Inferior parietal cortex (tissue), 1 donor: ENCODE measurements at regions not wholly inside any gene's neighbourhood (a gene's known extent, or its start where the extent isn't known, plus 50 kb on each side); places are given as distances from the start of the nearest gene placed in this dataset.
A peak's percentile ranks its signal among the peaks of the same experiment; 100 is the strongest.
"Not testable (repeated sequence)": the region's sequence is repeated elsewhere in the genome, so short reads cannot be mapped to it uniquely, and the experiment has no call there.

Experiments
- DNase-seq: peaks from one replicate; pipeline ENCODE4 v3.0.0-alpha.2; 2016; ENCODE audit errors: extremely low spot score

- DNase-seq: not testable (repeated sequence)
Observed at GRCh38 chr9:41367301-41367700, 178.2 kb upstream of the ZNG1F start.

GRCh38 chr9:41361790-41362189 is 172.7 kb upstream of the ZNG1F start:
- DNase-seq: not testable (repeated sequence)

GRCh38 chr9:41359116-41359515 is 170.0 kb upstream of the ZNG1F start:
- peak; percentile 17 for DNase-seq

DNA sequence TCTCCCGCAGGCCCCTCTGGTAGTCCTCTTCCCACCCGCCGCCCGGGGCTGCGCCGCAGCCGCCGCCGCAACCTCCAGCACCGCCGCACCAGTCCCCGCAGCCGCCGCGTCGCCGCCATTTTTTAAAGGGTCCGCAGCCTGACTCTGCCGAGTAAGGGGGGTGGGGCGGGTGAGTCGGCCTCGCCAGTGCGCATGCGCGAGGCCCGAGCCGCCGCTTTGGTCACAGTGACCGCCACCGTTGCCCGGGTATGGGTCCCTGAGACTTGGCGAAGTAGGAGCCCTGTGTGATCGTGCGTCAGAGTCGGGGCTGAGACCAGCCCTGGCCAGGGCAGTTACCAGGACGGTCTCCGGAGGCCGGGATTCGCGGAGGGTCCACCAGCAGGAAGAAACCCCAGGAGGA is 169.6 kb upstream of the ZNG1F start:
- peak; percentile 61 for DNase-seq

- DNase-seq: not testable (repeated sequence)
Observed at GRCh38 chr9:41357918-41358404, 168.8 kb upstream of the ZNG1F start.

DNA sequence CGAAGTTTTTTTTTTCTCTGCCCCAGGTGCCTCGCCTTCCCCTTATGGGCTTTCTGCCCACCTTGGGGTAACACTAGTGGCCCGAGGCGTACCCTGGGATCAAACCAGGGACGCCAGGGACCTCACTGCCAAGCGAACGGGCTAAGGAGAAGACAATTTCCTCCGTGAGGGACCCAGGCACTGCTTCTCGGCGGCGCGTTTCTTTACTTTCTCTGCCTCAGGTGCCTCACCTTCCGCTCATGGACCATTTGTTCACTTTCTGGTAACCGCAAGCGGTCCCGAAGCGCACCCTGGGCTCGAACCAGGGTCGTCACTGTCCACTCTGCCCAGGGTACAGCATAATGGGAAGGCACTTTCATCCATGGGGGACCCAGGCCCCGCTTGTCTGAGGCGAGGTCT is 168.2 kb upstream of the ZNG1F start:
- DNase-seq: not testable (repeated sequence)

GRCh38 chr9:41356588-41357349 is 167.7 kb upstream of the ZNG1F start:
- peak; percentile 1 for DNase-seq

DNA sequence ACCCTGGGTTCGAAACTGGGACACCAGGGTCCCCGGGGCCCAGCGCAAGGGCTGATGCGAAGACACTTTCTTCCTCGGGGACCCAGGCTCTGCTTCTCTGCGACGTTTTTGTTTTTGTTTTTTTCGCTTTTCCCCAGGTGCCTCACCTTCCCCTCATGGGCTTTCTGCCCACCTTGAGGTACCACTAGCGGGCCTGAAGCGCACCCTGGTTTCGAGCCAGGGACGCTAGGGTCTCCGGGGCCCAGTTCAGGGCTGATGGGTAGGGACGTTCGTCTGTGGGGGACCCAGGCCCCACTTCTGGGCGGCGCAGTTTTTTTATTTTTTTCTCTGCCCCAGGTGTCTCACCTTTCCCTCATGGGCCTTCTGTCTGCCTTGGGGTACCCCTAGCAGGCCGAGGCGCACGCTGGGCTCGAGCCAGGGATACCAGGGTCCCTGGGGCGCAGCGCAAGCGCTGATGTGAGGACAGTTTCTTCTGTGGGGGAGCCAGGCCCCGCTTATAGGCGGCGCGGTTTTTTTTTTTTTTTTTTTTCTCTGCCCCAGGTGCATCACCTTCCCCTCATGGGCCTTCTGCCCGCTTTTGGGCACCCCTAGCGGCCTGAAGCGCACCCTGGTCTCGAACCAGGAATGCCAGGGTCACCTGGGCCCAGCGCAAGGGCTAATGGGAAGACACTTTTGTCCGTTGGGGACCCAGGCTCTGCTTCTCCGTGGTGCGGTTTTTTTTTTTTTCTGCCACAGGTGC is 166.8 kb upstream of the ZNG1F start:
- not testable (repeated sequence) for DNase-seq

DNA sequence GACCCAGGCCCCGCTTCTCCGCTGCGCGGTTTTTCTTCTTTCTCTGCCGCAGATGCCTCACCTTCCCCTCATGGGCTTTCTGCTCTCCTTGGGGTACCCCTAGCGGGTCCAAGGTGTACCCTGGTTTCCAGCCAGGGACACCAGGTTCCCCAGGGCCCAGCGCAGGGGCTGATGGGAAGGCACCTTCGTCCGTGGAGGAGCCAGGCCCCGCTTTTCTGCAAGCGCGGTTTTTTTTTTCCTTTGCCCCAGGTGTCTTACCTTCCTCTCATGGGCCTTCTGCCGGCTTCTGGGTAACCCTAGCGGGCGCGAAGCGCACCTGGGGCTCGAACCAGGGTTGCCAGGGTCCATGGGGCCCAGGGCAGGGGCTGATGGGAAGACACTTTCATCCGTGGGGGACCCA is 165.9 kb upstream of the ZNG1F start:
- not testable (repeated sequence) for DNase-seq

- not testable (repeated sequence) for DNase-seq
Observed at GRCh38 chr9:41354060-41354934, 165.2 kb upstream of the ZNG1F start.

GRCh38 chr9:41353026-41353425 is 163.9 kb upstream of the ZNG1F start:
- not testable (repeated sequence) for DNase-seq

- DNase-seq: not testable (repeated sequence)
Observed at GRCh38 chr9:41352390-41352789, 163.3 kb upstream of the ZNG1F start.

DNA sequence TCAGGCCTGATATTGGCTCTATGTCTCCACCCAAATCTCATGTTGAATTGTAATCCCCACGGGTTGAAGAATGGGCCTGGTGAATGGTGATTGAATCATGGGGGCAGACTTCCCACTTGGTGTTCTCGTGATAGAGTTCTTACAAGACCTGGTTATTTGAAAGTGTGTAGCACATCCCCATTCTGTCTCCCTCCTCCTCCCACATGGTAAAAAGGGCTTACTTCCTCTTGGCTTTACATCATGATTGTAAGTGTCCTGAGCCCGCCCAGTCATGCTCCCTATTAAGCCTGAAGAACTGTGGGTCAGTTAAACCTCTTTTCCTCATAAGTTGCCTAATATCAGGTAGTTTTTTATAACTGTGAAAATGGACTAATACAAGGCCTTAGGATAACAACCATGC is 158.8 kb upstream of the ZNG1F start:
- DNase-seq: not testable (repeated sequence)

- DNase-seq: not testable (repeated sequence)
Observed at GRCh38 chr9:41332562-41332961, 143.4 kb upstream of the ZNG1F start.

GRCh38 chr9:41321277-41321676 is 132.2 kb upstream of the ZNG1F start:
- DNase-seq: not testable (repeated sequence)

- DNase-seq: not testable (repeated sequence)
Observed at GRCh38 chr9:41308953-41309352, 119.8 kb upstream of the ZNG1F start.

DNA sequence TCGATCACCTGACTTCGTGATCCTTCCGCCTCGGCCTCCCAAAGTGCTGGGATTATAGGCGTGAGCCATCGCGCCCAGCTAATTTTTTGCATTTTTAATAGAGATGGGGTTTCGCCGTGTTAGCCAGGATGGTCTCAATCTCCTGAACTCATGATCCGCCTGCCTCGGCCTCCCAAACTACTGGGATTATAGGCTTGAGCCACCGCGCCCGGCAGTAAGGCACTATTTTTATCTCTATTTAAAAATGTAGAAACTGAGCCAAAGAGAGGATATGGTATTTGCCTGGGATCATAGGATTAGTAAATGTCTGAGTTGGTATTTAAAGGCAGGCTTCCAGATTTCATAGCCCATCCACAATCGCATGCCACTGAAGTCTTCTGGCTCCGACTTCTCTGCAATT is 96.6 kb upstream of the ZNG1F start:
- not testable (repeated sequence) for DNase-seq

DNA sequence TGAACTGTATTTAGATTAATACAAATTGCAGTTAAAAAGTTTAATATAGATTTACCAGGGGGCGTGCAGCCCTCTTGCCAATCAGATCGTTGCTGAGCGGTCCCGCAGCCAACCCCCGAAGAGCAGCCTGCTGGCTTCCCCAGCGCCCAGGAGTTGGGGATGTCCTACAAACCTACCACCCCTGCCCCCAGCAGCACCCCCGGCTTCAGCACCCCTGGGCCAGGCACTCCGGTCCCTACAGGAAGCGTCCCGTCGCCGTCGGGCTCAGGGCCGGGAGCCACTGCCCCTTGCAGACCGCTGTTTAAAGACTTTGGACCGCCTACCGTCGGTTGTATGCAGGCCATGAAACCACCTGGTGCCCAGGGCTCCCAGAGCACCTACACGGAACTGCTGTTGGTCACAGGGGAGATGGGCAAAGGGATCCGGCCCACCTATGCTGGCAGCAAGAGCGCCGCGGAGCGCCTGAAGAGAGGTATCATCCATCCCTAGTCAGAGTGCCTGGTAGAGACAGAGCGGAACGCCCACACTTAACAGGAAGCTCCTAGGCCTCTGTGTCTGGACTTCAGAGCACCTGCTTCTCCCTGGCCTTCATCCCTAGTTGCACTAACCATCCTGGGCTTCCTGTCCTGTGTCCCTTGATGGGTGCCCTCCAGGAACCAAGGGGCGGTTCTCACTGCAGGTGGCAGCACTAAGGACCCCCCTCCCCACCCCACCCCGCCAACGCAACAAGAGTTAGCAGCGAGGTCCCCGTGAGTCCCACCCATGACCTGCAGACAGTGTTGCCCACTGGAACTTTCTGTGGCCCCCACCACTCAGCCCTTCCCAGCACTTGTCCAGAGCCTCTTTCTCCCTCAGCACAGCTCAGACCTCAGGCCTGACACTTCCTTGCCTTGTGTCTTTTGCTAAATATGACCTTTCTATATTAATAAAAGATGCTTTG is 91.5 kb upstream of the ZNG1F start:
- not testable (repeated sequence) for DNase-seq

DNA sequence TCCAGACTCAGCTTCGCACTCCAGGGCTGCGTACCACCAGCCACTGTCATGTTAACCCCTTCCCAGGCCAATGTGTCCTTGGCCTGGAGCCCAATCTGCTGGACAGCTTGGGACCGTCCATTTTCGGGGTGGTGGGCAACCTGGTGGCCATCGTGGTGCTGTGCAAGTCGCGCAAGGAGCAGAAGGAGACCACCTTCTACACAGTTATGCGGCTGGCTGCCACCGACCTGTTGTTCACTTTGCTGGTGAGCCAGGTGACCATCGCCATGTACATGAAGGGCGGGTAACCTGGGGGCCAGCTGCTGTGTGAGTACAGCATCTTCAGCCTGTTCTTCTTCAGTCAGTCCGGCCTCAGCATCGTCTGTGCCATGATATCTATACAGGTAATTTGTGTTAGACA is 90.3 kb upstream of the ZNG1F start:
- not testable (repeated sequence) for DNase-seq

- DNase-seq: not testable (repeated sequence)
Observed at GRCh38 chr9:41279033-41279432, 89.9 kb upstream of the ZNG1F start.
